Adrenal gland (tissue), 5 donors: ENCODE measurements at regions not wholly inside any gene's neighbourhood (a gene's known extent, or its start where the extent isn't known, plus 50 kb on each side); places are given as distances from the start of the nearest gene placed in this dataset.

Experiments
- CTCF ChIP-seq, 6 experiments: fragments of 450-650 bp in 4 of 6; fragments of 200-600 bp in 2 of 6; sonication (generic) in 1 of 6; IDR thresholded peaks; 1 replicate in 5 of 6; 2 replicates in 1 of 6; pipeline versions ENCODE4 v1.5.1 to v1.8.0; 2016 to 2021; ENCODE audit warnings: antibody characterized with exemption in 6 of 6, mild to moderate bottlenecking in 2 of 6, moderate library complexity in 1 of 6
- POLR2A ChIP-seq, 2 donors: fragments of 450-650 bp; IDR thresholded peaks; one replicate each; pipeline ENCODE4 v1.6.1; 2017; ENCODE audit warnings: antibody characterized with exemption in 2 of 2, mild to moderate bottlenecking in 2 of 2, moderate library complexity in 1 of 2
- donor health status: DM: no; HTN: no; CAD: no.

- no peak for TF ChIP-seq POLR2A (IDR thresholded peaks at IDR 0.05)
- TF ChIP-seq CTCF (IDR thresholded peaks at IDR 0.05): no peak
Measured at GRCh38 chr6:170463101-170463721, 89.9 kb downstream of the PSMB1 start.
